Liver (tissue), 8 donors: ENCODE measurements at regions not wholly inside any gene's neighbourhood (a gene's known extent, or its start where the extent isn't known, plus 50 kb on each side); places are given as distances from the start of the nearest gene placed in this dataset.
A peak's percentile ranks its signal among the peaks of the same experiment; 100 is the strongest.

Source experiments
- DNase-seq: peaks from one replicate; pipeline ENCODE4 v3.0.0-alpha.2; 2017; ENCODE audit warnings: low spot score
- H3K27ac ChIP-seq, 2 donors: one replicate each; pipeline ENCODE4 v1.7.0; 2013; ENCODE audit warnings: inconsistent platforms in 2 of 2, low read length in 2 of 2, control low read depth in 1 of 2, low read depth in 1 of 2, mild to moderate bottlenecking in 1 of 2
- H3K27me3 ChIP-seq, 4 donors: one replicate each; pipeline versions ENCODE4 v1.6.1 to v1.7.0; 2013; ENCODE audit warnings: low read length in 3 of 4, inconsistent platforms in 1 of 4, mild to moderate bottlenecking in 1 of 4, moderate library complexity in 1 of 4; ENCODE audit not compliant: control insufficient read depth in 4 of 4, insufficient read depth in 4 of 4
- H3K36me3 ChIP-seq, 4 donors: one replicate each; pipeline versions ENCODE4 v1.6.1 to v1.7.0; 2013; ENCODE audit warnings: low read length in 3 of 4, mild to moderate bottlenecking in 3 of 4, low read depth in 1 of 4, moderate library complexity in 1 of 4; ENCODE audit not compliant: control insufficient read depth in 4 of 4, insufficient read depth in 3 of 4
- H3K4me1 ChIP-seq, 4 donors: one replicate each; pipeline versions ENCODE4 v1.6.1 to v1.7.0; 2013; ENCODE audit warnings: low read length in 3 of 4, mild to moderate bottlenecking in 3 of 4, moderate library complexity in 1 of 4; ENCODE audit not compliant: control insufficient read depth in 4 of 4, insufficient read depth in 4 of 4
- H3K4me3 ChIP-seq, 3 donors: one replicate each; pipeline versions ENCODE4 v1.6.1 to v1.7.0; 2013; ENCODE audit warnings: low read length in 3 of 3, control low read depth in 1 of 3, low read depth in 1 of 3, mild to moderate bottlenecking in 1 of 3
- H3K9ac ChIP-seq, 2 donors: one replicate each; pipeline ENCODE4 v1.7.0; 2013; ENCODE audit warnings: low read length in 2 of 2, mild to moderate bottlenecking in 2 of 2, moderate library complexity in 2 of 2, control low read depth in 1 of 2, low read depth in 1 of 2
- H3K9me3 ChIP-seq, 4 donors: one replicate each; pipeline versions ENCODE4 v1.6.1 to v1.7.0; 2013; ENCODE audit warnings: low read length in 3 of 4; ENCODE audit not compliant: control insufficient read depth in 4 of 4
- ATF3 ChIP-seq: IDR thresholded peaks from 2 replicates; pipeline ENCODE4 v1.6.1; 2016; ENCODE audit warnings: antibody characterized with exemption
- CTCF ChIP-seq: fragments of 150-350 bp; IDR thresholded peaks from 2 replicates; pipeline ENCODE4 v1.5.1; 2017; ENCODE audit warnings: improper control_type of control experiment, low read depth, low read length; ENCODE audit not compliant: missing input control
- EGR1 ChIP-seq, 2 donors: IDR thresholded peaks; 2 replicates each; pipeline ENCODE4 v1.6.1; 2016 to 2018; ENCODE audit warnings: antibody characterized with exemption in 2 of 2, low read depth in 2 of 2
- FOXA1 ChIP-seq: IDR thresholded peaks from 2 replicates; pipeline ENCODE4 v1.6.1; 2016; ENCODE audit warnings: antibody characterized with exemption
- FOXA2 ChIP-seq: IDR thresholded peaks from 2 replicates; pipeline ENCODE4 v1.6.1; 2016; ENCODE audit warnings: antibody characterized with exemption
- HNF4A ChIP-seq, 2 donors: conservative IDR thresholded peaks; 2 replicates each; pipeline ENCODE4 v1.6.1; 2016; ENCODE audit warnings: antibody characterized with exemption in 2 of 2, mild to moderate bottlenecking in 2 of 2
- HNF4G ChIP-seq: IDR thresholded peaks from 2 replicates; pipeline ENCODE4 v1.6.1; 2016; ENCODE audit warnings: antibody characterized with exemption
- JUND ChIP-seq, 2 donors: IDR thresholded peaks; 2 replicates each; pipeline ENCODE4 v1.6.1; 2016; ENCODE audit warnings: antibody characterized with exemption in 2 of 2
- RAD21 ChIP-seq, 2 donors: IDR thresholded peaks; 2 replicates each; pipeline ENCODE4 v1.6.1; 2016; ENCODE audit warnings: antibody characterized with exemption in 2 of 2, mild to moderate bottlenecking in 2 of 2
- RXRA ChIP-seq, 2 donors: IDR thresholded peaks; 2 replicates each; pipeline ENCODE4 v1.6.1; 2017 to 2018; ENCODE audit warnings: antibody characterized with exemption in 2 of 2, mild to moderate bottlenecking in 1 of 2
- SP1 ChIP-seq: IDR thresholded peaks from 2 replicates; pipeline ENCODE4 v1.6.1; 2018; ENCODE audit warnings: antibody characterized with exemption, mild to moderate bottlenecking
- TAF1 ChIP-seq: conservative IDR thresholded peaks from 2 replicates; pipeline ENCODE4 v1.6.1; 2016; ENCODE audit warnings: antibody characterized with exemption, mild to moderate bottlenecking
- YY1 ChIP-seq: IDR thresholded peaks from 2 replicates; pipeline ENCODE4 v1.6.1; 2016; ENCODE audit warnings: antibody characterized with exemption, mild to moderate bottlenecking
- WGBS: extraction: QIAGEN DNeasy Blood & Tissue Kit; methylation state at CpG from one replicate; pipeline ENCODE4 v1.1.7; 2013; 5-methylcytosine and 5-hydroxymethylcytosine counted together
- TF ChIP-seq, protein P1 (sequence below): IDR thresholded peaks from 2 replicates; pipeline ENCODE4 v1.6.1; 2016; ENCODE audit warnings: antibody characterized with exemption, mild to moderate bottlenecking
- TF ChIP-seq, protein P2 (sequence below): IDR thresholded peaks from 2 replicates; pipeline ENCODE4 v1.6.1; 2016; ENCODE audit warnings: antibody characterized with exemption
- TF ChIP-seq, protein P3 (sequence below): IDR thresholded peaks from 2 replicates; pipeline ENCODE4 v1.6.1; 2016; ENCODE audit warnings: antibody characterized with exemption
- donor health status: healthy.
- donor health status: healthy.
- donor health status: healthy.
- donor health status: healthy.
- donor health status: healthy.

DNA sequence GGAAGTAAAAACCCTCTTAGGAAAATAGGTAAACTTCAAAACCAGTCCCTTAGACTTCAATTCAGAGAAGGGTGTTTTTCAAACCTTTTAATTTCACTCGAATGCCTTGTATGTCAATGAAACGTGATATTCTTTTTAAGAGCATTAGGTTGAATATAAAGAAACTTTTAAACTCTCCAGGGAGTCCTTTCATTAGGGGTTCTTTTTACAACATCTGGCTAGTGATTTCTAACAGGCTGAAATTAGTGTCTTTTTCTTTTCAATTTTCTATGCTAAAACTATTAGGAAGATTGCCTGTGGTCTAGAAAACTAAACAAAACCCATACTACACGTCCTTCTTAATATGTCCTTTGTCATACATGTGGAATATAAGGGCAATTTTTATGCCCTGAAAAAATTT lies 569.7 kb upstream of the CITED2 start:
- 85% methylated on average over 3 of the region's 3 CpGs for WGBS

GRCh38 chr6:139943391-139943790 lies 568.9 kb upstream of the CITED2 start:
- Histone ChIP-seq H3K36me3 (no peaks in the 10 kb centered on the region), H3K27ac (no peak overlapping the region), H3K4me3 (no peak overlapping the region), H3K27me3 (no peaks in the 10 kb centered on the region), H3K9me3 (no peaks in the 10 kb centered on the region), H3K9ac (no peak overlapping the region), H3K4me1 (no peaks in the 10 kb centered on the region)
- TF ChIP-seq ATF3 (no peak), HNF4A (conservative IDR thresholded peaks at IDR 0.05) (no peak), RAD21 (IDR thresholded peaks at IDR 0.05) (peak in 1 of 2 donors; percentile 11), FOXA2 (no peak), TAF1 (no peak)
- TF ChIP-seq, protein P1, sequence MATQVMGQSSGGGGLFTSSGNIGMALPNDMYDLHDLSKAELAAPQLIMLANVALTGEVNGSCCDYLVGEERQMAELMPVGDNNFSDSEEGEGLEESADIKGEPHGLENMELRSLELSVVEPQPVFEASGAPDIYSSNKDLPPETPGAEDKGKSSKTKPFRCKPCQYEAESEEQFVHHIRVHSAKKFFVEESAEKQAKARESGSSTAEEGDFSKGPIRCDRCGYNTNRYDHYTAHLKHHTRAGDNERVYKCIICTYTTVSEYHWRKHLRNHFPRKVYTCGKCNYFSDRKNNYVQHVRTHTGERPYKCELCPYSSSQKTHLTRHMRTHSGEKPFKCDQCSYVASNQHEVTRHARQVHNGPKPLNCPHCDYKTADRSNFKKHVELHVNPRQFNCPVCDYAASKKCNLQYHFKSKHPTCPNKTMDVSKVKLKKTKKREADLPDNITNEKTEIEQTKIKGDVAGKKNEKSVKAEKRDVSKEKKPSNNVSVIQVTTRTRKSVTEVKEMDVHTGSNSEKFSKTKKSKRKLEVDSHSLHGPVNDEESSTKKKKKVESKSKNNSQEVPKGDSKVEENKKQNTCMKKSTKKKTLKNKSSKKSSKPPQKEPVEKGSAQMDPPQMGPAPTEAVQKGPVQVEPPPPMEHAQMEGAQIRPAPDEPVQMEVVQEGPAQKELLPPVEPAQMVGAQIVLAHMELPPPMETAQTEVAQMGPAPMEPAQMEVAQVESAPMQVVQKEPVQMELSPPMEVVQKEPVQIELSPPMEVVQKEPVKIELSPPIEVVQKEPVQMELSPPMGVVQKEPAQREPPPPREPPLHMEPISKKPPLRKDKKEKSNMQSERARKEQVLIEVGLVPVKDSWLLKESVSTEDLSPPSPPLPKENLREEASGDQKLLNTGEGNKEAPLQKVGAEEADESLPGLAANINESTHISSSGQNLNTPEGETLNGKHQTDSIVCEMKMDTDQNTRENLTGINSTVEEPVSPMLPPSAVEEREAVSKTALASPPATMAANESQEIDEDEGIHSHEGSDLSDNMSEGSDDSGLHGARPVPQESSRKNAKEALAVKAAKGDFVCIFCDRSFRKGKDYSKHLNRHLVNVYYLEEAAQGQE, result no peak
- DNase-seq, result no peak

More for the DNA sequence above, 569.7 kb upstream of the CITED2 start:
- TF ChIP-seq JUND (IDR thresholded peaks at IDR 0.05) (no peak), EGR1 (IDR thresholded peaks at IDR 0.05; ENCODE audit: low read depth in 2 of 2) (no peak), RAD21 (IDR thresholded peaks at IDR 0.05) (no peak), HNF4A (conservative IDR thresholded peaks at IDR 0.05) (no peak), FOXA2 (no peak), YY1 (no peak)
- Histone ChIP-seq H3K36me3 (no peaks in the 10 kb centered on the region), H3K27me3 (no peaks in the 10 kb centered on the region), H3K4me1 (no peaks in the 10 kb centered on the region), H3K9ac (no peak overlapping the region), H3K4me3 (no peak overlapping the region), H3K9me3 (no peaks in the 10 kb centered on the region), H3K27ac (no peak overlapping the region)
- no peak for DNase-seq

DNA sequence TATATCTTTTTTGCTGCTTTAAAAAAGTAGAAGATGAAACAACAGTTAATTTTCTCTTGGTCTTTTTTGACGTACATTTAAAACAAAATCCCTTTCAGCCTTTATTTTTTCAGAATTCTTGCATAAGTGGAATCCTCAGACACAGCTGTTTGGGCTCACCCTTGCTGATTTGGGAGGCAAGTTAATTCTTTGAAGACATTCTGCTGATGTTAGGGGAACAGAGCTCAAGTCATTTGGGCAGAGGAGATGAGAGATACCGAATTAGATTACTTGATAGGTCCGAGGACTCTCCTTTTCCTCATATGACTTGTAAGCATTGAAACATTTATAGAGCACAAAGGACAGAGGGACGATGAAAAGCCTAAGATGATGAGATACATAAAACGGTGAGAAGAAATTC lies 567.9 kb upstream of the CITED2 start:
- no peak overlapping the region for H3K27ac ChIP-seq
- 89% methylated on average over 5 of the region's 5 CpGs for WGBS
- H3K4me3 ChIP-seq, result no peak overlapping the region
- H3K9ac ChIP-seq, result no peak overlapping the region
- no peaks in the 10 kb centered on the region for H3K9me3 ChIP-seq
- no peaks in the 10 kb centered on the region for H3K36me3 ChIP-seq
- H3K27me3 ChIP-seq, result no peaks in the 10 kb centered on the region
- DNase-seq, result no peak
- no peaks in the 10 kb centered on the region for H3K4me1 ChIP-seq
- no peak for TF ChIP-seq CTCF
- no peak for TF ChIP-seq YY1
- no peak for TF ChIP-seq HNF4G
- no peak for TF ChIP-seq FOXA2
- no peak for TF ChIP-seq FOXA1
- TF ChIP-seq HNF4A (conservative IDR thresholded peaks at IDR 0.05), result no peak
- no peak for TF ChIP-seq TAF1
- TF ChIP-seq, protein P1, result no peak
- TF ChIP-seq JUND (IDR thresholded peaks at IDR 0.05), result no peak
- TF ChIP-seq RAD21 (IDR thresholded peaks at IDR 0.05), result no peak
- TF ChIP-seq SP1, result no peak
- TF ChIP-seq, protein P2, sequence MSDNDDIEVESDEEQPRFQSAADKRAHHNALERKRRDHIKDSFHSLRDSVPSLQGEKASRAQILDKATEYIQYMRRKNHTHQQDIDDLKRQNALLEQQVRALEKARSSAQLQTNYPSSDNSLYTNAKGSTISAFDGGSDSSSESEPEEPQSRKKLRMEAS, result no peak
- TF ChIP-seq RXRA (IDR thresholded peaks at IDR 0.05), result no peak
- no peak for TF ChIP-seq ATF3
- TF ChIP-seq EGR1 (IDR thresholded peaks at IDR 0.05; ENCODE audit: low read depth in 2 of 2), result no peak
- TF ChIP-seq, protein P3, sequence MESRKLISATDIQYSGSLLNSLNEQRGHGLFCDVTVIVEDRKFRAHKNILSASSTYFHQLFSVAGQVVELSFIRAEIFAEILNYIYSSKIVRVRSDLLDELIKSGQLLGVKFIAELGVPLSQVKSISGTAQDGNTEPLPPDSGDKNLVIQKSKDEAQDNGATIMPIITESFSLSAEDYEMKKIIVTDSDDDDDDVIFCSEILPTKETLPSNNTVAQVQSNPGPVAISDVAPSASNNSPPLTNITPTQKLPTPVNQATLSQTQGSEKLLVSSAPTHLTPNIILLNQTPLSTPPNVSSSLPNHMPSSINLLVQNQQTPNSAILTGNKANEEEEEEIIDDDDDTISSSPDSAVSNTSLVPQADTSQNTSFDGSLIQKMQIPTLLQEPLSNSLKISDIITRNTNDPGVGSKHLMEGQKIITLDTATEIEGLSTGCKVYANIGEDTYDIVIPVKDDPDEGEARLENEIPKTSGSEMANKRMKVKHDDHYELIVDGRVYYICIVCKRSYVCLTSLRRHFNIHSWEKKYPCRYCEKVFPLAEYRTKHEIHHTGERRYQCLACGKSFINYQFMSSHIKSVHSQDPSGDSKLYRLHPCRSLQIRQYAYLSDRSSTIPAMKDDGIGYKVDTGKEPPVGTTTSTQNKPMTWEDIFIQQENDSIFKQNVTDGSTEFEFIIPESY, result no peak
